Gastroesophageal sphincter (tissue), 3 donors: ENCODE measurements at regions not wholly inside any gene's neighbourhood (a gene's known extent, or its start where the extent isn't known, plus 50 kb on each side); places are given as distances from the start of the nearest gene placed in this dataset.

Experiments
- POLR2A ChIP-seq, 2 donors: fragments of 450-650 bp; IDR thresholded peaks; one replicate each; pipeline ENCODE4 v1.6.1; 2017; ENCODE audit warnings: antibody characterized with exemption in 2 of 2, mild to moderate bottlenecking in 2 of 2, moderate library complexity in 1 of 2
- TF ChIP-seq, protein P1 (sequence below), 4 experiments: fragments of 200-600 bp in 2 of 4; fragments of 450-650 bp in 2 of 4; sonication (generic) in 1 of 4; IDR thresholded peaks; one replicate each; pipeline ENCODE4 v1.5.1; 2017 to 2019; ENCODE audit warnings: antibody characterized with exemption in 4 of 4, mild to moderate bottlenecking in 2 of 4, moderate library complexity in 2 of 4

- TF ChIP-seq POLR2A (IDR thresholded peaks at IDR 0.05) = no peak
- TF ChIP-seq, protein P1, sequence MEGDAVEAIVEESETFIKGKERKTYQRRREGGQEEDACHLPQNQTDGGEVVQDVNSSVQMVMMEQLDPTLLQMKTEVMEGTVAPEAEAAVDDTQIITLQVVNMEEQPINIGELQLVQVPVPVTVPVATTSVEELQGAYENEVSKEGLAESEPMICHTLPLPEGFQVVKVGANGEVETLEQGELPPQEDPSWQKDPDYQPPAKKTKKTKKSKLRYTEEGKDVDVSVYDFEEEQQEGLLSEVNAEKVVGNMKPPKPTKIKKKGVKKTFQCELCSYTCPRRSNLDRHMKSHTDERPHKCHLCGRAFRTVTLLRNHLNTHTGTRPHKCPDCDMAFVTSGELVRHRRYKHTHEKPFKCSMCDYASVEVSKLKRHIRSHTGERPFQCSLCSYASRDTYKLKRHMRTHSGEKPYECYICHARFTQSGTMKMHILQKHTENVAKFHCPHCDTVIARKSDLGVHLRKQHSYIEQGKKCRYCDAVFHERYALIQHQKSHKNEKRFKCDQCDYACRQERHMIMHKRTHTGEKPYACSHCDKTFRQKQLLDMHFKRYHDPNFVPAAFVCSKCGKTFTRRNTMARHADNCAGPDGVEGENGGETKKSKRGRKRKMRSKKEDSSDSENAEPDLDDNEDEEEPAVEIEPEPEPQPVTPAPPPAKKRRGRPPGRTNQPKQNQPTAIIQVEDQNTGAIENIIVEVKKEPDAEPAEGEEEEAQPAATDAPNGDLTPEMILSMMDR (IDR thresholded peaks at IDR 0.05) = no peak
Observed at GRCh38 chr6:44606504-44606903, 219.0 kb downstream of the CDC5L start.
